Fibroblast of lung (primary cell): ENCODE measurements at regions not wholly inside any gene's neighbourhood (a gene's known extent, or its start where the extent isn't known, plus 50 kb on each side); places are given as distances from the start of the nearest gene placed in this dataset.

ENCODE experiments used
- CTCF ChIP-seq, 2 donors: IDR thresholded peaks in 1 of 2; conservative IDR thresholded peaks in 1 of 2; 1 replicate in 1 of 2; 2 replicates in 1 of 2; pipeline ENCODE4 v1.5.1; 2011 to 2012; ENCODE audit warnings: low read length in 2 of 2, control low read depth in 1 of 2, inconsistent platforms in 1 of 2, low read depth in 1 of 2, mild to moderate bottlenecking in 1 of 2
- EZH2 ChIP-seq: IDR thresholded peaks from 2 replicates; pipeline ENCODE4 v1.5.1; 2012; ENCODE audit warnings: low read length, control low read depth, mild to moderate bottlenecking; ENCODE audit errors: missing control alignments

- TF ChIP-seq CTCF (conservative IDR thresholded peaks at IDR 0.05 in 1 of 2, IDR thresholded peaks at IDR 0.05 in 1 of 2; ENCODE audit: low read depth in 1 of 2, low read length in 2 of 2), result no peak
- no peak for TF ChIP-seq EZH2
Measured at GRCh38 chr12:19039515-19039914, 90.0 kb upstream of the PLEKHA5 start.
